Keratinocyte (primary cell): ENCODE measurements at regions not wholly inside any gene's neighbourhood (a gene's known extent, or its start where the extent isn't known, plus 50 kb on each side); places are given as distances from the start of the nearest gene placed in this dataset.

Experiments used
- DNase-seq: peaks from one replicate; pipeline ENCODE4 v3.0.0-alpha.2; 2011; ENCODE audit warnings: low read depth, missing footprints, low spot score
- FAIRE-seq: peaks from 2 replicates; lab custom pipeline; 2011; peaks lifted over from hg19 to GRCh38; lab: Jason Lieb, UNC
- H2AFZ ChIP-seq: 2 replicates; pipeline ENCODE4 v1.6.0; 2012; ENCODE audit warnings: low read length, control low read depth, inconsistent platforms; ENCODE audit not compliant: control insufficient read depth
- H3K27ac ChIP-seq: 2 replicates; pipeline ENCODE4 v1.5.1; 2011; ENCODE audit warnings: low read length; ENCODE audit not compliant: control insufficient read depth, insufficient read depth
- H3K27me3 ChIP-seq: 3 replicates; pipeline ENCODE4 v1.6.0; 2011; ENCODE audit warnings: low read length; ENCODE audit not compliant: control insufficient read depth, insufficient read depth; ENCODE audit errors: extremely low read depth
- H3K36me3 ChIP-seq, 2 experiments: 2 replicates in 1 of 2; 3 replicates in 1 of 2; pipeline ENCODE4 v1.5.1; 2011; ENCODE audit warnings: low read length in 2 of 2, mild to moderate bottlenecking in 1 of 2; ENCODE audit not compliant: control insufficient read depth in 2 of 2, insufficient read depth in 2 of 2; ENCODE audit errors: extremely low read depth in 1 of 2
- H3K4me1 ChIP-seq: 3 replicates; pipeline ENCODE4 v1.5.1; 2011; ENCODE audit warnings: low read length; ENCODE audit not compliant: control insufficient read depth, insufficient read depth; ENCODE audit errors: extremely low read depth
- H3K4me2 ChIP-seq: 3 replicates; pipeline ENCODE4 v1.6.0; 2011; ENCODE audit warnings: low read depth, low read length; ENCODE audit not compliant: control insufficient read depth, insufficient read depth; ENCODE audit errors: extremely low read depth
- H3K4me3 ChIP-seq, 3 experiments: fragments of 200-600 bp in 1 of 3; sonication (generic) in 1 of 3; 2 replicates in 2 of 3; 3 replicates in 1 of 3; pipeline ENCODE4 v1.5.1; 2011 to 2016; ENCODE audit warnings: low read length in 3 of 3, mild to moderate bottlenecking in 3 of 3, control low read depth in 2 of 3, inconsistent platforms in 1 of 3, low read depth in 1 of 3, mixed read lengths in 1 of 3, mixed run types in 1 of 3, moderate library complexity in 1 of 3; ENCODE audit not compliant: control insufficient read depth in 2 of 3, insufficient read depth in 2 of 3; ENCODE audit errors: extremely low read depth in 1 of 3
- H3K79me2 ChIP-seq: 2 replicates; pipeline ENCODE4 v1.6.0; 2012; ENCODE audit warnings: low read length; ENCODE audit not compliant: control insufficient read depth, insufficient read depth
- H3K9ac ChIP-seq: 3 replicates; pipeline ENCODE4 v1.6.0; 2011; ENCODE audit warnings: low read length; ENCODE audit not compliant: control insufficient read depth, insufficient read depth; ENCODE audit errors: extremely low read depth
- H3K9me1 ChIP-seq: 3 replicates; pipeline ENCODE4 v1.6.0; 2011; ENCODE audit warnings: low read length; ENCODE audit not compliant: control insufficient read depth, insufficient read depth; ENCODE audit errors: extremely low read depth
- H3K9me3 ChIP-seq: 2 replicates; pipeline ENCODE4 v1.5.1; 2012; ENCODE audit warnings: low read depth, low read length; ENCODE audit not compliant: control insufficient read depth
- H4K20me1 ChIP-seq: 3 replicates; pipeline ENCODE4 v1.6.0; 2011; ENCODE audit warnings: low read length; ENCODE audit not compliant: control insufficient read depth, insufficient read depth; ENCODE audit errors: extremely low read depth
- CTCF ChIP-seq, 3 experiments: IDR thresholded peaks in 1 of 3; conservative IDR thresholded peaks in 1 of 3; optimal IDR thresholded peaks in 1 of 3; 2 replicates in 2 of 3; 3 replicates in 1 of 3; pipeline versions ENCODE3 to v1.5.1; 2011; ENCODE audit warnings: low read length in 3 of 3, mild to moderate bottlenecking in 3 of 3, moderate library complexity in 2 of 3, control low read depth in 1 of 3, inconsistent platforms in 1 of 3; ENCODE audit not compliant: insufficient read depth in 2 of 3; ENCODE audit errors: extremely low read depth in 1 of 3
- EZH2 ChIP-seq: IDR thresholded peaks from one replicate; pipeline ENCODE4 v1.6.1; 2012; ENCODE audit warnings: inconsistent platforms, mild to moderate bottlenecking, low read length, moderate library complexity
- dilution Hi-C: fragments of 300-500 bp; cut with MboI; formaldehyde crosslinking; loops from one replicate; pipeline ENCODE4 v1.7.0; 2020; ENCODE audit warnings: low sequenced_read_pairs; ENCODE audit not compliant: extremely low pct_ligation_motif_present

- no peak overlapping the region for H3K27ac ChIP-seq
- H3K79me2 ChIP-seq = no peaks in the 10 kb centered on the region
- FAIRE-seq (no peak), DNase-seq (no peak)
- H3K9ac ChIP-seq = no peak overlapping the region
- H3K9me1 ChIP-seq = no peaks in the 10 kb centered on the region
- H2AFZ ChIP-seq = no peak overlapping the region
- no peak overlapping the region for H3K4me2 ChIP-seq
- no peaks in the 10 kb centered on the region for H3K27me3 ChIP-seq
- no peak overlapping the region for H3K4me3 ChIP-seq
- H3K36me3 ChIP-seq = no peaks in the 10 kb centered on the region
- dilution Hi-C loops = no loop called here
- H3K9me3 ChIP-seq = no peaks in the 10 kb centered on the region
- H3K4me1 ChIP-seq = no peaks in the 10 kb centered on the region
- no peaks in the 10 kb centered on the region for H4K20me1 ChIP-seq
- TF ChIP-seq CTCF (optimal IDR thresholded peaks at IDR 0.05 in 1 of 3, IDR thresholded peaks at IDR 0.05 in 1 of 3, conservative IDR thresholded peaks at IDR 0.05 in 1 of 3; ENCODE audit: extremely low read depth in 1 of 3, insufficient read depth in 2 of 3, low read length in 3 of 3) (no peak), EZH2 (no peak)
Observed at GRCh38 chr5:12343558-12343957, 439.3 kb upstream of the CTNND2 start.

GRCh38 chr5:12335938-12336337 is 431.7 kb upstream of the CTNND2 start:
- dilution Hi-C loops = no loop called here
- Histone ChIP-seq H3K27ac (no peak overlapping the region), H3K4me1 (no peaks in the 10 kb centered on the region), H3K9ac (no peak overlapping the region), H3K79me2 (no peaks in the 10 kb centered on the region), H3K36me3 (no peaks in the 10 kb centered on the region), H3K4me3 (no peak overlapping the region), H3K9me3 (no peaks in the 10 kb centered on the region), H4K20me1 (no peaks in the 10 kb centered on the region), H2AFZ (no peak overlapping the region), H3K9me1 (no peaks in the 10 kb centered on the region), H3K27me3 (no peaks in the 10 kb centered on the region), H3K4me2 (no peak overlapping the region)
- DNase-seq = no peak
- TF ChIP-seq EZH2 (no peak), CTCF (optimal IDR thresholded peaks at IDR 0.05 in 1 of 3, IDR thresholded peaks at IDR 0.05 in 1 of 3, conservative IDR thresholded peaks at IDR 0.05 in 1 of 3; ENCODE audit: extremely low read depth in 1 of 3, insufficient read depth in 2 of 3, low read length in 3 of 3) (no peak)
- no peak for FAIRE-seq
